GM18520 (cell line): ENCODE measurements at regions not wholly inside any gene's neighbourhood (a gene's known extent, or its start where the extent isn't known, plus 50 kb on each side); places are given as distances from the start of the nearest gene placed in this dataset.
"Not testable (repeated sequence)": the region's sequence is repeated elsewhere in the genome, so short reads cannot be mapped to it uniquely, and the experiment has no call there.

Source experiments
- ATAC-seq: cut with Tn5 transposase; IDR thresholded peaks from one replicate; pipeline ENCODE4 v1.9.1; 2021; ENCODE audit not compliant: unreplicated experiment

GRCh38 chr15:34700891-34701427, 53.8 kb downstream of the GJD2 start:
- ATAC-seq: no peak

GRCh38 chr15:34699968-34700640, 54.7 kb downstream of the GJD2 start:
- ATAC-seq: no peak

GRCh38 chr15:34696506-34696905, 58.3 kb downstream of the GJD2 start:
- ATAC-seq: no peak

GRCh38 chr15:34693053-34693744, 61.6 kb downstream of the GJD2 start:
- no peak for ATAC-seq

GRCh38 chr15:34691034-34691433, 63.8 kb downstream of the GJD2 start:
- no peak for ATAC-seq

GRCh38 chr15:34688699-34689098, 66.1 kb downstream of the GJD2 start:
- ATAC-seq: no peak

- ATAC-seq: no peak
Measured at GRCh38 chr15:34684351-34684750, 70.4 kb downstream of the GJD2 start.

- ATAC-seq: no peak
Measured at GRCh38 chr15:34682674-34683073, 72.1 kb downstream of the GJD2 start.

GRCh38 chr15:34679291-34679690, 75.5 kb downstream of the GJD2 start:
- ATAC-seq: no peak

GRCh38 chr15:34673241-34673640, 81.6 kb downstream of the GJD2 start:
- no peak for ATAC-seq

- ATAC-seq: no peak
Measured at GRCh38 chr15:34665498-34666116, 82.2 kb upstream of the GOLGA8B start.

- no peak for ATAC-seq
Measured at GRCh38 chr15:34664418-34664817, 81.0 kb upstream of the GOLGA8B start.

GRCh38 chr15:34663101-34663500, 79.7 kb upstream of the GOLGA8B start:
- no peak for ATAC-seq

GRCh38 chr15:34659056-34659455, 75.6 kb upstream of the GOLGA8B start:
- no peak for ATAC-seq

- ATAC-seq: no peak
Measured at GRCh38 chr15:34657469-34658127, 74.1 kb upstream of the GOLGA8B start.

GRCh38 chr15:34656005-34656796, 72.8 kb upstream of the GOLGA8B start:
- ATAC-seq: no peak

GRCh38 chr15:34655326-34655725, 71.9 kb upstream of the GOLGA8B start:
- ATAC-seq: no peak

GRCh38 chr15:34654625-34655024, 71.2 kb upstream of the GOLGA8B start:
- no peak for ATAC-seq

- no peak for ATAC-seq
Measured at GRCh38 chr15:34653992-34654391, 70.5 kb upstream of the GOLGA8B start.

- not testable (repeated sequence) for ATAC-seq
Measured at GRCh38 chr15:34653326-34653725, 69.9 kb upstream of the GOLGA8B start.

- no peak for ATAC-seq
Measured at GRCh38 chr15:34652726-34653033, 69.2 kb upstream of the GOLGA8B start.
